IMR-90 (cell line): ENCODE measurements at regions not wholly inside any gene's neighbourhood (a gene's known extent, or its start where the extent isn't known, plus 50 kb on each side); places are given as distances from the start of the nearest gene placed in this dataset.

Source experiments
- ATAC-seq: fragments of 200-7000 bp; cut with Tn5 transposase; 2 replicates; pipeline ENCODE4 v1.9.1; 2020; ENCODE audit warnings: low read depth, mild to moderate bottlenecking, moderate library complexity
- BruUV-seq: library from RNA; stranded (reverse); fragments of 400-500 nt; replicated peaks from 2 replicates; lab custom pipeline; 2021; lab: Mats Ljungman, UMichigan
- CTCF ChIA-PET: fragments of 300-600 bp; formaldehyde crosslinking; extraction: SDS; loops from one replicate; lab custom pipeline; 2021; ENCODE audit warnings: antibody characterized with exemption; lab: Yijun Ruan, JAX
- POLR2A ChIA-PET: fragments of 300-600 bp; sonication (Branson Sonifier 250); formaldehyde crosslinking; loops from one replicate; lab custom pipeline; 2022; ENCODE audit warnings: antibody characterized with exemption; ENCODE audit not compliant: unreplicated experiment; lab: Charles Lee
- DNase-seq: peaks from one replicate; pipeline ENCODE4 v3.0.0; 2013
- H2AFZ ChIP-seq: replicated peaks from 2 replicates; pipeline ENCODE3; 2013; ENCODE audit warnings: low read length, mild to moderate bottlenecking; ENCODE audit not compliant: poor library complexity
- H2AK5ac ChIP-seq: 2 replicates; pipeline ENCODE4 v1.6.1; 2013; ENCODE audit warnings: low read depth, low read length, inconsistent platforms
- H2AK9ac ChIP-seq: replicated peaks from 2 replicates; pipeline ENCODE3; 2013; ENCODE audit warnings: mild to moderate bottlenecking, low read depth, low read length, moderate library complexity; ENCODE audit not compliant: poor library complexity
- H2BK120ac ChIP-seq: 2 replicates; pipeline ENCODE4 v1.6.1; 2013; ENCODE audit warnings: low read depth, low read length, inconsistent platforms
- H2BK15ac ChIP-seq: 3 replicates; pipeline ENCODE4 v1.6.1; 2013; ENCODE audit warnings: low read depth, low read length, inconsistent platforms
- H2BK20ac ChIP-seq: 2 replicates; pipeline ENCODE4 v1.6.1; 2013; ENCODE audit warnings: low read depth, mild to moderate bottlenecking, inconsistent platforms, low read length, moderate library complexity
- H2BK5ac ChIP-seq: 2 replicates; pipeline ENCODE4 v1.6.1; 2013; ENCODE audit warnings: mild to moderate bottlenecking, low read depth, low read length, inconsistent platforms; ENCODE audit not compliant: poor library complexity, severe bottlenecking
- H3K14ac ChIP-seq: replicated peaks from 2 replicates; pipeline ENCODE4 v1.6.1; 2013; ENCODE audit warnings: low read depth, low read length, inconsistent platforms
- H3K18ac ChIP-seq: 2 replicates; pipeline ENCODE4 v1.6.1; 2013; ENCODE audit warnings: low read depth, low read length, control low read depth
- H3K23ac ChIP-seq: 2 replicates; pipeline ENCODE4 v1.6.1; 2013; ENCODE audit warnings: low read depth, low read length, inconsistent platforms
- H3K27ac ChIP-seq: 2 replicates; pipeline ENCODE4 v1.5.1; 2013; ENCODE audit warnings: mild to moderate bottlenecking, control low read depth, low read length; ENCODE audit not compliant: insufficient read depth
- H3K27me3 ChIP-seq: 2 replicates; pipeline ENCODE4 v1.6.1; 2013; ENCODE audit warnings: low read length; ENCODE audit not compliant: control insufficient read depth, insufficient read depth
- H3K36me3 ChIP-seq: 2 replicates; pipeline ENCODE4 v1.6.1; 2013; ENCODE audit warnings: low read length, mixed read lengths; ENCODE audit not compliant: control insufficient read depth, insufficient read depth
- H3K4ac ChIP-seq: 2 replicates; pipeline ENCODE4 v1.6.1; 2013; ENCODE audit warnings: low read depth, low read length, inconsistent platforms
- H3K4me1 ChIP-seq: 2 replicates; pipeline ENCODE4 v1.6.1; 2013; ENCODE audit warnings: low read length, mixed read lengths; ENCODE audit not compliant: control insufficient read depth, insufficient read depth
- H3K4me2 ChIP-seq: 2 replicates; pipeline ENCODE4 v1.6.1; 2013; ENCODE audit warnings: low read depth, mild to moderate bottlenecking, control low read depth, low read length, moderate library complexity
- H3K4me3 ChIP-seq: 2 replicates; pipeline ENCODE4 v1.5.1; 2013; ENCODE audit warnings: low read depth, mild to moderate bottlenecking, control low read depth, low read length, moderate library complexity; ENCODE audit not compliant: insufficient read depth
- H3K56ac ChIP-seq: 2 replicates; pipeline ENCODE4 v1.6.1; 2013; ENCODE audit warnings: low read length, inconsistent platforms; ENCODE audit not compliant: insufficient read depth; ENCODE audit errors: extremely low read depth
- H3K79me1 ChIP-seq, 2 experiments: 2 replicates each; pipeline ENCODE4 v1.6.1; 2013; ENCODE audit warnings: low read length in 2 of 2, inconsistent platforms in 1 of 2, low read depth in 1 of 2
- H3K9ac ChIP-seq: 2 replicates; pipeline ENCODE4 v1.6.1; 2013; ENCODE audit warnings: low read depth, low read length, control low read depth
- H3K9me1 ChIP-seq: 2 replicates; pipeline ENCODE4 v1.6.1; 2013; ENCODE audit warnings: low read length, inconsistent platforms; ENCODE audit not compliant: insufficient read depth
- H3K9me3 ChIP-seq: 2 replicates; pipeline ENCODE4 v1.6.1; 2013; ENCODE audit warnings: low read length; ENCODE audit not compliant: control insufficient read depth, insufficient read depth
- H4K20me1 ChIP-seq: 2 replicates; pipeline ENCODE4 v1.6.1; 2013; ENCODE audit warnings: low read length, inconsistent platforms; ENCODE audit not compliant: insufficient read depth
- H4K5ac ChIP-seq: 2 replicates; pipeline ENCODE4 v1.6.1; 2013; ENCODE audit warnings: mild to moderate bottlenecking, low read depth, low read length, control low read depth
- H4K8ac ChIP-seq, 2 experiments: 2 replicates each; pipeline ENCODE4 v1.6.1; 2013; ENCODE audit warnings: low read depth in 2 of 2, low read length in 2 of 2, control low read depth in 1 of 2, inconsistent platforms in 1 of 2
- H4K91ac ChIP-seq: 2 replicates; pipeline ENCODE4 v1.6.1; 2013; ENCODE audit warnings: low read depth, low read length, inconsistent platforms; ENCODE audit not compliant: insufficient read depth
- BHLHE40 ChIP-seq: fragments of 150-350 bp; IDR thresholded peaks from 2 replicates; pipeline ENCODE4 v1.6.1; 2016; ENCODE audit warnings: mild to moderate bottlenecking, low read depth, low read length
- CEBPB ChIP-seq: IDR thresholded peaks from 2 replicates; pipeline ENCODE4 v1.6.1; 2012; ENCODE audit warnings: low read depth, low read length, improper control_type of control experiment
- CHD1 ChIP-seq: IDR thresholded peaks from 2 replicates; pipeline ENCODE4 v1.6.1; 2012; ENCODE audit warnings: low read depth, low read length, improper control_type of control experiment
- CTCF ChIP-seq: conservative IDR thresholded peaks from 2 replicates; pipeline ENCODE4 v1.5.1; 2012; ENCODE audit warnings: mild to moderate bottlenecking, low read depth, low read length, improper control_type of control experiment
- ELK1 ChIP-seq: fragments of 150-350 bp; IDR thresholded peaks from 2 replicates; pipeline ENCODE4 v1.6.1; 2016; ENCODE audit warnings: low read depth, mild to moderate bottlenecking, low read length, moderate library complexity, borderline replicate concordance
- FOS ChIP-seq: fragments of 150-350 bp; IDR thresholded peaks from 2 replicates; pipeline ENCODE4 v1.6.1; 2016; ENCODE audit warnings: low read depth, low read length
- MAFK ChIP-seq: IDR thresholded peaks from 2 replicates; pipeline ENCODE4 v1.6.1; 2012; ENCODE audit warnings: low read depth, low read length, improper control_type of control experiment
- MAZ ChIP-seq: IDR thresholded peaks from 2 replicates; pipeline ENCODE4 v1.6.1; 2012; ENCODE audit warnings: low read depth, mild to moderate bottlenecking, low read length, improper control_type of control experiment, moderate library complexity, borderline replicate concordance
- MXI1 ChIP-seq: IDR thresholded peaks from 2 replicates; pipeline ENCODE4 v1.6.1; 2012; ENCODE audit warnings: low read depth, mild to moderate bottlenecking, low read length, moderate library complexity, borderline replicate concordance
- NFE2L2 ChIP-seq: fragments of 150-350 bp; IDR thresholded peaks from 2 replicates; pipeline ENCODE4 v1.6.1; 2016; ENCODE audit warnings: low read depth, mild to moderate bottlenecking, low read length
- POLR2A ChIP-seq: IDR thresholded peaks from 2 replicates; pipeline ENCODE4 v1.6.1; 2012; ENCODE audit warnings: mild to moderate bottlenecking, low read depth, low read length
- RAD21 ChIP-seq: IDR thresholded peaks from 2 replicates; pipeline ENCODE4 v1.6.1; 2012; ENCODE audit warnings: low read length, improper control_type of control experiment
- RCOR1 ChIP-seq: IDR thresholded peaks from 2 replicates; pipeline ENCODE4 v1.6.1; 2012; ENCODE audit warnings: mild to moderate bottlenecking, low read length, improper control_type of control experiment; ENCODE audit not compliant: insufficient replicate concordance
- RFX5 ChIP-seq: IDR thresholded peaks from 2 replicates; pipeline ENCODE4 v1.8.0; 2012; ENCODE audit warnings: low read depth, mild to moderate bottlenecking, low read length, moderate library complexity
- SMC3 ChIP-seq: fragments of 150-350 bp; IDR thresholded peaks from 2 replicates; pipeline ENCODE4 v1.6.1; 2016; ENCODE audit warnings: low read depth, mild to moderate bottlenecking, antibody characterized with exemption, low read length, moderate library complexity
- USF2 ChIP-seq: fragments of 150-350 bp; IDR thresholded peaks from 2 replicates; pipeline ENCODE4 v1.6.1; 2017; ENCODE audit warnings: mild to moderate bottlenecking, antibody characterized with exemption, low read length, low read depth
- WGBS, 2 experiments: methylation state at CpG; one replicate each; pipeline versions ENCODE4 v1.1.5 to v1.1.7; 2013; ENCODE audit warnings: missing lambda C conversion rate in 2 of 2; ENCODE audit not compliant: insufficient read length in 1 of 2; ENCODE audit errors: extremely low coverage in 2 of 2; 5-methylcytosine and 5-hydroxymethylcytosine counted together
- dilution Hi-C: fragments of 300-500 bp; cut with HindIII; formaldehyde crosslinking; loops from one replicate; pipeline ENCODE4 v1.14.3; 2018; ENCODE audit warnings: low sequenced_read_pairs; ENCODE audit not compliant: unreplicated experiment
- in situ Hi-C: fragments of 300-500 bp; cut with MboI; formaldehyde crosslinking; loops from 3 replicates; pipeline ENCODE4 v1.14.3; 2019; ENCODE audit warnings: low sequenced_read_pairs, inconsistent platforms, mixed read lengths
- intact Hi-C: fragments of 100-400 bp; cut with micrococcal nuclease; formaldehyde crosslinking; loops from 2 replicates; pipeline ENCODE4 v1.10.0; 2022

GRCh38 chr12:92302041-92302829 lies 156.6 kb upstream of the BTG1 start:
- H2AFZ ChIP-seq = no peak overlapping the region
- no peak overlapping the region for H2AK5ac ChIP-seq
- intact Hi-C loops (no loop called here), dilution Hi-C loops (no loop called here), in situ Hi-C loops (no loop called here)
- WGBS, 2 experiments = no CpG with 5 or more reads among the region's 4 CpGs
- H4K8ac ChIP-seq = no peak overlapping the region
- no peak overlapping the region for H3K56ac ChIP-seq
- no peak overlapping the region for H2BK5ac ChIP-seq
- no peaks in the 10 kb centered on the region for H4K20me1 ChIP-seq
- no peak overlapping the region for H2BK20ac ChIP-seq
- H3K9ac ChIP-seq = no peak overlapping the region
- TF ChIP-seq CEBPB (no peak), CTCF (no peak), BHLHE40 (no peak), MXI1 (no peak), POLR2A (no peak), ELK1 (no peak), FOS (no peak), RCOR1 (no peak), RAD21 (no peak), USF2 (no peak), RFX5 (no peak), MAFK (no peak), CHD1 (no peak), MAZ (no peak), SMC3 (no peak), NFE2L2 (no peak)
- H3K27ac ChIP-seq = no peak overlapping the region
- H3K4me1 ChIP-seq = peaks cover 7% of the 10 kb centered on the region; the same call in 1 of the 2 replicates
- H4K91ac ChIP-seq = no peak overlapping the region
- H2AK9ac ChIP-seq = no peak overlapping the region
- H3K79me1 ChIP-seq = 0 out of 4 replicates have a peak, but pooled peaks cover 0 to 4% of the 10 kb centered on the region in 2 experiments
- no peaks in the 10 kb centered on the region for H3K9me3 ChIP-seq
- ATAC-seq (no peak), DNase-seq (no peak)
- H4K5ac ChIP-seq = no peak overlapping the region
- ChIA-PET CTCF (no interaction called here), POLR2A (no interaction called here)
- peaks cover 4% of the 10 kb centered on the region; the same call in 1 of the 2 replicates for H3K9me1 ChIP-seq
- H3K14ac ChIP-seq = no peak overlapping the region
- BruUV-seq = no TSS peak
- H3K36me3 ChIP-seq = no peaks in the 10 kb centered on the region
- no peak overlapping the region for H3K4ac ChIP-seq
- no peak overlapping the region for H3K4me3 ChIP-seq
- no peak overlapping the region for H3K4me2 ChIP-seq
- no peak overlapping the region for H2BK120ac ChIP-seq
- H2BK15ac ChIP-seq = no peak overlapping the region; the same call in 2 of the 3 replicates
- no peak overlapping the region for H3K18ac ChIP-seq
- no peak overlapping the region for H3K23ac ChIP-seq
- no peaks in the 10 kb centered on the region for H3K27me3 ChIP-seq
